Lower leg skin (tissue), 3 donors: ENCODE measurements at regions not wholly inside any gene's neighbourhood (a gene's known extent, or its start where the extent isn't known, plus 50 kb on each side); places are given as distances from the start of the nearest gene placed in this dataset.

Experiments
- POLR2A ChIP-seq, 2 donors: fragments of 450-650 bp; IDR thresholded peaks; one replicate each; pipeline ENCODE4 v1.6.1; 2016 to 2017; ENCODE audit warnings: antibody characterized with exemption in 2 of 2, mild to moderate bottlenecking in 1 of 2, moderate library complexity in 1 of 2
- TF ChIP-seq, protein P1 (sequence below), 3 donors: fragments of 450-650 bp; IDR thresholded peaks; one replicate each; pipeline ENCODE4 v1.5.1; 2016; ENCODE audit warnings: antibody characterized with exemption in 3 of 3, mild to moderate bottlenecking in 3 of 3, moderate library complexity in 2 of 3

DNA sequence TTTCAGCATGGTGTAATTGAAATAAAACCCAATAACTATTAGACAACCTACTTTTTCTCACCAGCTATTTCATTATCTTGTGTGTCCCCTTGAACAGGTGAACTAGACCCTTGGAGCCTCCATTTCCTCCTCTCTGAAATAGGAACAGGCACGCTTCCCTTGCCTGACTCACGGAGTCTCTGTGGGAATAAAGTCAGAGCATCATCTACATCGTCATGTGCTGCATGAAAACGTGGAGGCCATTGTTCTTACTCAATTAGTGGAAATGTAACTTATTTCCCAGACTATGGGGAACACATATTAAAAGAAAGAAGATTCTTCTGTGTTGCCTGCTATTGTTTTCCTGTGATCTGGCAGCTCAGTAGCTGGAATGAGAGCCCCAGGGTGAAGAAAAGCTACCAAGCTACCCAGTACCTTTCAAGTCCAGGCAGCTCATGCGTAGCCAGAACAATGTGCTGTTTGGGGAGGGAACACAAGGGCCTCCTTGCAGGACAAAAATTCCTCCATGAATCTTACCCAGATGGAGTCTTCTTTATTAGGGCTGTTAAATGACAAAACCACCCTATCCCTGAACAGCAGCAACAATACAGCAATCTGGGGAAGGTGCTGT, 59.8 kb downstream of the SOX11 start:
- TF ChIP-seq POLR2A (IDR thresholded peaks at IDR 0.05), result no peak
- TF ChIP-seq, protein P1, sequence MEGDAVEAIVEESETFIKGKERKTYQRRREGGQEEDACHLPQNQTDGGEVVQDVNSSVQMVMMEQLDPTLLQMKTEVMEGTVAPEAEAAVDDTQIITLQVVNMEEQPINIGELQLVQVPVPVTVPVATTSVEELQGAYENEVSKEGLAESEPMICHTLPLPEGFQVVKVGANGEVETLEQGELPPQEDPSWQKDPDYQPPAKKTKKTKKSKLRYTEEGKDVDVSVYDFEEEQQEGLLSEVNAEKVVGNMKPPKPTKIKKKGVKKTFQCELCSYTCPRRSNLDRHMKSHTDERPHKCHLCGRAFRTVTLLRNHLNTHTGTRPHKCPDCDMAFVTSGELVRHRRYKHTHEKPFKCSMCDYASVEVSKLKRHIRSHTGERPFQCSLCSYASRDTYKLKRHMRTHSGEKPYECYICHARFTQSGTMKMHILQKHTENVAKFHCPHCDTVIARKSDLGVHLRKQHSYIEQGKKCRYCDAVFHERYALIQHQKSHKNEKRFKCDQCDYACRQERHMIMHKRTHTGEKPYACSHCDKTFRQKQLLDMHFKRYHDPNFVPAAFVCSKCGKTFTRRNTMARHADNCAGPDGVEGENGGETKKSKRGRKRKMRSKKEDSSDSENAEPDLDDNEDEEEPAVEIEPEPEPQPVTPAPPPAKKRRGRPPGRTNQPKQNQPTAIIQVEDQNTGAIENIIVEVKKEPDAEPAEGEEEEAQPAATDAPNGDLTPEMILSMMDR (IDR thresholded peaks at IDR 0.05), result no peak
